ENCODE measurements at regions not wholly inside any gene's neighbourhood (a gene's known extent, or its start where the extent isn't known, plus 50 kb on each side); places are given as distances from the start of the nearest gene placed in this dataset.

DNA sequence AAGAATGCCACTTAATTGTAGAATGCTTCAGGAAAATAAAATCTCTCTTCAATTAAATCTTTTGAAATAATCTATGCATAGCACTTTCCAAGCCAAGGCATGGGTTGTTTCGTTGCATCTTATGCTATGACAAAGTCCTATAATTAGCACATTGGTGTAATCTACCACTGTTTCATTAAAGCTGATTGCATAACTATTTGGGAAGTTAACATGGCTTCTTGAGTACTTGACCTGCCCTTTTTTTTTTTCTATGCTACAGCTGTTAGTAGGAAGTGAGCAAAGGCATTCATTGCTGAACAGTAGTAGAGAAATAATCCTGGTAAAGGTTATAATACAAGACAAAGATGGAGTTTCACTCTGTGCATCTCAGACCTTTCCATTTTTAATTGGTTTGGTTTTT is 557.2 kb upstream of the CELF2 start:
- TF ChIP-seq CHD1 (IDR thresholded peaks at IDR 0.05; ENCODE audit: low read depth, low read length) (no peak), NR2C2 (IDR thresholded peaks at IDR 0.05; ENCODE audit: borderline replicate concordance, control insufficient read depth, insufficient read length, low read depth) (no peak), BRCA1 (IDR thresholded peaks at IDR 0.05; ENCODE audit: low read depth, low read length) (no peak), POLR2AphosphoS5 (IDR thresholded peaks at IDR 0.05; ENCODE audit: low read length) (no peak), NFYB (IDR thresholded peaks at IDR 0.05; ENCODE audit: insufficient read depth, low read depth, low read length) (no peak), POLR2A (IDR thresholded peaks at IDR 0.05; ENCODE audit: low read depth, low read length) (no peak), JUNB (IDR thresholded peaks at IDR 0.05) (no peak), MEF2A (IDR thresholded peaks at IDR 0.05; ENCODE audit: insufficient read depth, low read depth, low read length) (no peak)
